Upper lobe of left lung (tissue), 6 donors: ENCODE measurements at regions not wholly inside any gene's neighbourhood (a gene's known extent, or its start where the extent isn't known, plus 50 kb on each side); places are given as distances from the start of the nearest gene placed in this dataset.
A peak's percentile ranks its signal among the peaks of the same experiment; 100 is the strongest.

Experiments used
- ATAC-seq, 2 donors: fragments of 200-7000 bp; cut with Tn5 transposase; one replicate each; pipeline ENCODE4 v1.9.1; 2022; ENCODE audit warnings: mild to moderate bottlenecking in 2 of 2, moderate library complexity in 2 of 2; ENCODE audit not compliant: low FRiP score in 2 of 2
- DNase-seq, 2 donors: peaks; one replicate each; pipeline ENCODE4 v3.0.0-alpha.2; 2019 to 2020
- H3K27ac ChIP-seq, 4 donors: fragments of 200-600 bp; sonication (generic); one replicate each; pipeline ENCODE4 v1.5.1; 2016 to 2019
- H3K27me3 ChIP-seq, 4 donors: fragments of 200-600 bp; sonication (generic); one replicate each; pipeline ENCODE4 v1.5.1; 2017 to 2019
- H3K36me3 ChIP-seq, 4 donors: fragments of 200-600 bp; sonication (generic); one replicate each; pipeline ENCODE4 v1.5.1; 2016 to 2019
- H3K4me1 ChIP-seq, 4 donors: fragments of 200-600 bp; sonication (generic); one replicate each; pipeline ENCODE4 v1.5.1; 2018 to 2019
- H3K4me3 ChIP-seq, 4 donors: fragments of 200-600 bp; sonication (generic); one replicate each; pipeline ENCODE4 v1.5.1; 2017 to 2019; ENCODE audit warnings: mild to moderate bottlenecking in 2 of 4, moderate library complexity in 1 of 4
- H3K9me3 ChIP-seq, 4 donors: fragments of 200-600 bp; sonication (generic); one replicate each; pipeline ENCODE4 v1.5.1; 2018 to 2019
- EP300 ChIP-seq, 4 donors: sonication (generic); formaldehyde crosslinking; IDR thresholded peaks; one replicate each; pipeline ENCODE4 v1.5.1; 2017; ENCODE audit warnings: antibody characterized with exemption in 4 of 4, control low read depth in 2 of 4
- POLR2A ChIP-seq, 4 donors: fragments of 450-650 bp; IDR thresholded peaks; one replicate each; pipeline ENCODE4 v1.5.1; 2016 to 2017; ENCODE audit warnings: antibody characterized with exemption in 4 of 4, mild to moderate bottlenecking in 2 of 4
- POLR2AphosphoS5 ChIP-seq, 2 donors: sonication (generic); formaldehyde crosslinking; IDR thresholded peaks; one replicate each; pipeline ENCODE4 v1.5.1; 2017; ENCODE audit warnings: antibody characterized with exemption in 2 of 2
- WGBS, 2 donors: methylation state at CpG; one replicate each; pipeline ENCODE4 v1.1.5; 2017 to 2018; 5-methylcytosine and 5-hydroxymethylcytosine counted together
- TF ChIP-seq, protein P1 (sequence below), 6 experiments: fragments of 450-650 bp in 4 of 6; fragments of 200-600 bp in 2 of 6; sonication (generic) in 2 of 6; IDR thresholded peaks; one replicate each; pipeline ENCODE4 v1.5.1; 2016 to 2019; ENCODE audit warnings: antibody characterized with exemption in 6 of 6
- donor health status: DM: no; HTN: no; CAD: no; lungs with moderate emphysema.
- donor health status: DM: no; HTN: yes; CAD: no; lungs with severe emphysema.

DNA sequence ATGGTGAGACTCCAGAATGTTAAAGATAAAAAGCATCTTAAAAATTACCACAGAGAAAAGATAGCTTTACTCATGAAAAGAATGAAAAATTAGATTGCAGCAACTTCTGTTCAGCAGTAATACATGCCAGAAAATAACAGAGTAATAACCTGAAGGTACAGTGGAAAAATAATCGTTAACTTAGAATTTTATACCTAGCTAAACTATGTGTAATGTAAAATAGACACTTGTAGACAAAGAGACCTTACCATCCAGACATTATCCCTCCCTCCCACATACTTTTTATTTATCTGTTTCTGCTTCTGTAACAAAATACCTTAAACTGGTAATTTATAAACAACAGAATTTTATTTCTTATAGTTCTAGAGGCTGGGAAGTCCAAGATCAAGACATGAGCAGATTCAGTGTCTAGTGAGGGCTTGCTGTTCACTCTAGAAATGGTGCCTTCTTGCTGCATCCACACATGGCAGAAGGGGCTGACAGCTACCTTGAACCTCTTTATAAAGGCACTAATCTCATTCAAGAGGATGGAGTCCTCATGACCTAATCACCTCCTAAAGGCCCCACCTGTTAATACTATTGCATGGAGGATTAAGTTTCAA is 90.7 kb downstream of the COL6A6 start:
- 83 to 90% methylated on average over 1 of the region's 1 CpG for WGBS, 2 donors
- Histone ChIP-seq H3K4me1 (no peaks in the 10 kb centered on the region), H3K27ac (no peak overlapping the region), H3K36me3 (no peaks in the 10 kb centered on the region), H3K27me3 (no peaks in the 10 kb centered on the region), H3K9me3 (peaks cover 0 to 14% (median 6%) of the 10 kb centered on the region in 4 donors), H3K4me3 (no peak overlapping the region)
- no peak for ATAC-seq
- DNase-seq, result no peak
- TF ChIP-seq EP300 (IDR thresholded peaks at IDR 0.05), result no peak
- TF ChIP-seq POLR2AphosphoS5 (IDR thresholded peaks at IDR 0.05), result no peak
- TF ChIP-seq POLR2A (IDR thresholded peaks at IDR 0.05), result no peak
- TF ChIP-seq, protein P1, sequence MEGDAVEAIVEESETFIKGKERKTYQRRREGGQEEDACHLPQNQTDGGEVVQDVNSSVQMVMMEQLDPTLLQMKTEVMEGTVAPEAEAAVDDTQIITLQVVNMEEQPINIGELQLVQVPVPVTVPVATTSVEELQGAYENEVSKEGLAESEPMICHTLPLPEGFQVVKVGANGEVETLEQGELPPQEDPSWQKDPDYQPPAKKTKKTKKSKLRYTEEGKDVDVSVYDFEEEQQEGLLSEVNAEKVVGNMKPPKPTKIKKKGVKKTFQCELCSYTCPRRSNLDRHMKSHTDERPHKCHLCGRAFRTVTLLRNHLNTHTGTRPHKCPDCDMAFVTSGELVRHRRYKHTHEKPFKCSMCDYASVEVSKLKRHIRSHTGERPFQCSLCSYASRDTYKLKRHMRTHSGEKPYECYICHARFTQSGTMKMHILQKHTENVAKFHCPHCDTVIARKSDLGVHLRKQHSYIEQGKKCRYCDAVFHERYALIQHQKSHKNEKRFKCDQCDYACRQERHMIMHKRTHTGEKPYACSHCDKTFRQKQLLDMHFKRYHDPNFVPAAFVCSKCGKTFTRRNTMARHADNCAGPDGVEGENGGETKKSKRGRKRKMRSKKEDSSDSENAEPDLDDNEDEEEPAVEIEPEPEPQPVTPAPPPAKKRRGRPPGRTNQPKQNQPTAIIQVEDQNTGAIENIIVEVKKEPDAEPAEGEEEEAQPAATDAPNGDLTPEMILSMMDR (IDR thresholded peaks at IDR 0.05), result no peak

DNA sequence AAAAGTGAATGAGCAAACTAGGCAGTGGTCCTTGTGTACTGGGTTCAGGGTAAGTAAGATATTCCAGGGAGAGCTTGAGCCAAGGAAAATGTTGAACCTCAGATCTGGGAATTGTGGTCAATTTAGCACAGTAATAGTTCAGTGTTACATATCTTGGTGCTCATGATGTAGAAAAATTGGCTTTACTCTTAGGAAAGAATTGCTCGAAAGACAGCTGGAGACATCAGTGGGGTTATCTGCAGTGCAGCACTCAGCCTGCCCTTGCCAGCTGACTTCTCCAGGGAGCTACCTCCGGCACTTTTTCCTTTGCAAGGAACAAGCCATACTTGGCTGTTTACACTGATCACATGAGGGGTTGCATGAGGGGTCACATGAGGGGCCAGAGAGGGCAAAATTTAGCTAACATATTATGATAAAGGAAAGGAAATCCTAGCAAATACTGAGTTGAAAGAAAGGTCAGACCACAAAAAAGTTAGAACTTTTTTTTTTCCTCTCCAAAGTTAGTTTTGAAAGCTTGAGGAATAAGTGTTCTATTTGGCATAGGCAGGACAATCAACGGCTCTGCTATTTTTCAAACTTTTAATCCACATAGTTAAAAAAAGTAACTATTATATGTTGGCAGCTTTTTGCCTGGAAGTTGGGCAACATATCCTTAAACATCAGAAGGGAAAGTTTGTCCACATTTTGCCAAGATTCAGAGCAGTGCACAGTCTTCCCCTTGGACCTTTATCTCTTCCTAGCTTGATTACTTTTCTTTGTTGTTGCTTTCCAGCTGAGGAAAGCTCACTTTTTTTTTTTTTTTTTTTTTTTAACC is 92.4 kb downstream of the COL6A6 start:
- Histone ChIP-seq H3K4me3 (no peak overlapping the region), H3K27me3 (no peaks in the 10 kb centered on the region), H3K4me1 (no peaks in the 10 kb centered on the region), H3K27ac (no peak overlapping the region), H3K9me3 (peaks cover 0 to 14% (median 6%) of the 10 kb centered on the region in 4 donors), H3K36me3 (no peaks in the 10 kb centered on the region)
- TF ChIP-seq EP300 (IDR thresholded peaks at IDR 0.05) (no peak), POLR2AphosphoS5 (IDR thresholded peaks at IDR 0.05) (no peak), POLR2A (IDR thresholded peaks at IDR 0.05) (no peak)
- TF ChIP-seq, protein P1 (IDR thresholded peaks at IDR 0.05), result no peak
- ATAC-seq (peak in 1 of 2 donors; percentile 88), DNase-seq (no peak)
- WGBS, 2 donors, result 29 to 31% methylated on average over 3 of the region's 3 CpGs

DNA sequence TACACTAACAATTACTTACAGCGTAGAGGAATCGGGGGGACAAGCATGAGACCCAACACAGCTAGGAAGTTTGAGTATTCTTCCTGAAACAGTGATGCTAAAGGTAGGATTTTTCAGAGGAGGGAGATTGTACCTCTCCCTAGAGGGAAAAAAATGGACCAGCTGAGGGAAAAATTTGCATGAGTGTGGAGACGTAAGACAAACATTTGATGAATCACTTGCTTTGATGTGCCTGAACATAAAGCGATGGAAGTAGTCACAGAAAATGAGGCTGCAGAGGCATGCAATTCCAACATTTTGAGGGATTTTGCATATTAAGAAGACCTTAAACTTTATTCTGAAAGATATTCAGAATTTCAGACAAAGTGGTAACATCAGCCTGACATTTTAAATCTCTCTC is 102.2 kb downstream of the COL6A6 start:
- Histone ChIP-seq H3K27me3 (no peaks in the 10 kb centered on the region), H3K27ac (no peak overlapping the region), H3K4me3 (no peak overlapping the region), H3K9me3 (no peaks in the 10 kb centered on the region), H3K36me3 (no peaks in the 10 kb centered on the region), H3K4me1 (no peaks in the 10 kb centered on the region)
- no peak for ATAC-seq
- no peak for DNase-seq
- 90 to 91% methylated on average over 4 of the region's 4 CpGs for WGBS, 2 donors
- TF ChIP-seq EP300 (IDR thresholded peaks at IDR 0.05) (no peak), POLR2AphosphoS5 (IDR thresholded peaks at IDR 0.05) (no peak), POLR2A (IDR thresholded peaks at IDR 0.05) (no peak)
- TF ChIP-seq, protein P1 (IDR thresholded peaks at IDR 0.05), result no peak

DNA sequence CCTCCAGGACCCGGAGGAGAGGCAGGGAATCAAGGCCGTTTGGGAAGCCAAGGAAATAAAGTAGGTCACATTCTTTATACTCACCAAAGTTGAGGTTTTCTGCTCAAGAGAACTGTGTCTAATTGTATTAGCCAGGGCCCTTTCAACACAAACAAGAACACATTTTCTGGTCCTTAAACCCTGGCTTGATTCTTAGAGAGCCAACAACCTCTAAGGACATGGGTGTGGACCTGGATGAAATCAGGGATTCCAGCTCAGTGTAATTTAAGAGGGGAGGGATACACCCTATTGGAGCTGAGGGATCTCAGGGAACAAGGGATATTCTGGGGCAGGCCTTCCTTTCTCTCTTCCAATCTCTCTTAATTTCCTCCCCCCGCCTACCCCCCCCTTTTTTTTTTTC is 104.8 kb downstream of the COL6A6 start:
- Histone ChIP-seq H3K27ac (no peak overlapping the region), H3K4me3 (no peak overlapping the region), H3K36me3 (no peaks in the 10 kb centered on the region), H3K9me3 (no peaks in the 10 kb centered on the region), H3K4me1 (no peaks in the 10 kb centered on the region), H3K27me3 (no peaks in the 10 kb centered on the region)
- WGBS, 2 donors, result 51 to 61% methylated on average over 3 of the region's 3 CpGs
- DNase-seq (no peak), ATAC-seq (peak in 1 of 2 donors; percentile 48)
- no peak for TF ChIP-seq EP300 (IDR thresholded peaks at IDR 0.05)
- TF ChIP-seq POLR2AphosphoS5 (IDR thresholded peaks at IDR 0.05), result no peak
- TF ChIP-seq POLR2A (IDR thresholded peaks at IDR 0.05), result no peak
- TF ChIP-seq, protein P1 (IDR thresholded peaks at IDR 0.05), result no peak
